Mesothelial cell of epicardium (in vitro differentiated cells): ENCODE measurements at regions not wholly inside any gene's neighbourhood (a gene's known extent, or its start where the extent isn't known, plus 50 kb on each side); places are given as distances from the start of the nearest gene placed in this dataset.

Source experiments
- DNase-seq, 2 experiments: peaks; one replicate each; pipeline ENCODE4 v3.0.0; 2021; ENCODE audit warnings: low spot score in 2 of 2; ENCODE audit not compliant: unreplicated experiment in 2 of 2
- H3K27ac Mint-ChIP-seq: 2 replicates; pipeline ENCODE4 v1.8.0; 2021; ENCODE audit warnings: mixed read lengths
- H3K27me3 Mint-ChIP-seq: 2 replicates; pipeline ENCODE4 v1.8.0; 2021; ENCODE audit warnings: low read depth, mixed read lengths
- H3K36me3 Mint-ChIP-seq: 2 replicates; pipeline ENCODE4 v1.8.0; 2021; ENCODE audit warnings: mixed read lengths
- H3K4me1 Mint-ChIP-seq: 2 replicates; pipeline ENCODE4 v1.8.0; 2021; ENCODE audit warnings: mixed read lengths
- H3K4me3 Mint-ChIP-seq: 2 replicates; pipeline ENCODE4 v1.8.0; 2021; ENCODE audit warnings: mild to moderate bottlenecking, moderate library complexity, mixed read lengths
- H3K9me3 Mint-ChIP-seq: 2 replicates; pipeline ENCODE4 v1.8.0; 2021; ENCODE audit warnings: mixed read lengths
- TF ChIP-seq, protein P1 (sequence below): fragments of 200-600 bp; sonication (generic); IDR thresholded peaks from one replicate; pipeline ENCODE4 v1.5.0; 2021; ENCODE audit warnings: antibody characterized with exemption; ENCODE audit not compliant: unreplicated experiment

DNA sequence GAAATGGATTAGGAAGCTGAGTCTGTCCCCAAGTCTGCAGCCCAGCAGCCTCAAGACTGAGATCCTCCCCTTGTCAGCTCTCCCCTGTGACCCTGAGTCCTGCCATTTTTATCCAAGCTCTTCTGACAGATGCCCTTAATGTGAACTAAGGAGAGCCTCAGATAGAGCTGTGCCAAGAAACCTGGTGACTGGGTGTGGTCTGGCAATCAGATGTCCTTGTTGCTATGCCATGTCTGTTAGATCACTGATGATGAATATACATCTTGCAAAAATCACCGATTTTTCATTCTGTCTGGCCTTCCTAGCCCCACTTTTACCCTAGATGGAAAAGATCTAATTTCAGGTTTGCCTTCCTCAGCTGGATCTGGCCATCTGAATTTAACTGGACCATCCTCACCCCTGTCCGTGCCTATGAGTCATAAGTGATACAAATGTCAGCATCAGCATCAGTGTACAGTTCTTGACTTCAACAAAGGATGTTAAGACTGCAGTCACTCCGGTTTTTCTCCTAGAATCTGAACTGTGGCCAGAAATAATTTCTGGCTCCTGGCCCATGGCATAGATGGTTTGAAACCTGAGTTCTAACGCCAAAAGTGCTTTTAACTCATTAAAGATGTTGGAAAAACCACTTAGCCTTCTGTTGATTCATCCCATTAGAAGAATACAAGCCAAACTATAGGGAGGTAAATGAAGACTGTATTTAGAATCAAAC lies 61.2 kb upstream of the GRIP1 start:
- Mint-ChIP-seq H3K27ac (no peak overlapping the region), H3K27me3 (no peaks in the 10 kb centered on the region), H3K36me3 (no peaks in the 10 kb centered on the region), H3K4me3 (no peak overlapping the region), H3K4me1 (peaks cover 33% of the 10 kb centered on the region), H3K9me3 (peaks cover 6% of the 10 kb centered on the region)
- DNase-seq, result no peak
- TF ChIP-seq, protein P1, sequence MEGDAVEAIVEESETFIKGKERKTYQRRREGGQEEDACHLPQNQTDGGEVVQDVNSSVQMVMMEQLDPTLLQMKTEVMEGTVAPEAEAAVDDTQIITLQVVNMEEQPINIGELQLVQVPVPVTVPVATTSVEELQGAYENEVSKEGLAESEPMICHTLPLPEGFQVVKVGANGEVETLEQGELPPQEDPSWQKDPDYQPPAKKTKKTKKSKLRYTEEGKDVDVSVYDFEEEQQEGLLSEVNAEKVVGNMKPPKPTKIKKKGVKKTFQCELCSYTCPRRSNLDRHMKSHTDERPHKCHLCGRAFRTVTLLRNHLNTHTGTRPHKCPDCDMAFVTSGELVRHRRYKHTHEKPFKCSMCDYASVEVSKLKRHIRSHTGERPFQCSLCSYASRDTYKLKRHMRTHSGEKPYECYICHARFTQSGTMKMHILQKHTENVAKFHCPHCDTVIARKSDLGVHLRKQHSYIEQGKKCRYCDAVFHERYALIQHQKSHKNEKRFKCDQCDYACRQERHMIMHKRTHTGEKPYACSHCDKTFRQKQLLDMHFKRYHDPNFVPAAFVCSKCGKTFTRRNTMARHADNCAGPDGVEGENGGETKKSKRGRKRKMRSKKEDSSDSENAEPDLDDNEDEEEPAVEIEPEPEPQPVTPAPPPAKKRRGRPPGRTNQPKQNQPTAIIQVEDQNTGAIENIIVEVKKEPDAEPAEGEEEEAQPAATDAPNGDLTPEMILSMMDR, result no peak

DNA sequence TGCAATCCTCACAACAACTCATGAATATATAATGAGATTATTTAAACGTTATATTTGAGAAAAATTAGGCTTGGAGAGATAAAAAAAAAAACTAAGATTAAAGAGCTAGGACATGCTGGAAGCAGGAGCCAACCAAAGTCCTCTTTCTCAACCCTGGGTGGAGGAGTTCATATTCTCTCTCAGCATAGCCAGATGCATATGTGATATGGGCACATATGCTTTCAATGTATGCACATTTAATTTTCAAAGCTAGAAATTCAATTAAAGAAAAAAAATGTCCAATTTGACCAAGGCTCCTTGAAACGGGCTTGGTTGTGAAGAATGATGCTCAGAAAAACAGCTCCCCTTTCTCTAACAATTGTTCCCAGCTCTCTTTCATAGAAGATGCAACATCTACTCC lies 61.9 kb upstream of the GRIP1 start:
- H3K9me3 Mint-ChIP-seq, result peaks cover 3% of the 10 kb centered on the region
- no peak overlapping the region for H3K27ac Mint-ChIP-seq
- no peak for DNase-seq
- no peaks in the 10 kb centered on the region for H3K36me3 Mint-ChIP-seq
- no peak overlapping the region for H3K4me3 Mint-ChIP-seq
- no peaks in the 10 kb centered on the region for H3K27me3 Mint-ChIP-seq
- peaks cover 31% of the 10 kb centered on the region for H3K4me1 Mint-ChIP-seq
- TF ChIP-seq, protein P1, result no peak

DNA sequence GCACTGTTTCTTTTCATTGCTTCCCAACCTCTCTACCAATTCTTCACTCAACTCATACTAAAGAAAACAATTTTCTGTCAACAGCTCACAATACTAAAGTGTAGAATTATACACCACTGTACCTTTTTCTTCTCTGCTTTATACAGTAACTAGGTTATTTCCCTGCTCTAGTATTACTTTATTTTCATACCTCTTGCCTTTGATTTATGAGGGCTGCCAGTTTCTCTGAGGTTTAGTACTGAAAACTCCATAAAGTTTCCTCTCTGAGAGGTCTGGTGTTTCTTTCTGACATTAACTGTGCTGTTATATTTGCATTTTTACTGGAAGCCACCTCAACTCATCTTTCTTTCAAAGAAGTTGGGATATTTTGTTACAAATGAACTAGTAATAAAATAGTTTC lies 63.0 kb upstream of the GRIP1 start:
- Mint-ChIP-seq H3K36me3 (no peaks in the 10 kb centered on the region), H3K4me1 (peaks cover 35% of the 10 kb centered on the region), H3K9me3 (peaks cover 3% of the 10 kb centered on the region), H3K4me3 (no peak overlapping the region), H3K27ac (no peak overlapping the region), H3K27me3 (no peaks in the 10 kb centered on the region)
- DNase-seq, result no peak
- TF ChIP-seq, protein P1, result no peak

DNA sequence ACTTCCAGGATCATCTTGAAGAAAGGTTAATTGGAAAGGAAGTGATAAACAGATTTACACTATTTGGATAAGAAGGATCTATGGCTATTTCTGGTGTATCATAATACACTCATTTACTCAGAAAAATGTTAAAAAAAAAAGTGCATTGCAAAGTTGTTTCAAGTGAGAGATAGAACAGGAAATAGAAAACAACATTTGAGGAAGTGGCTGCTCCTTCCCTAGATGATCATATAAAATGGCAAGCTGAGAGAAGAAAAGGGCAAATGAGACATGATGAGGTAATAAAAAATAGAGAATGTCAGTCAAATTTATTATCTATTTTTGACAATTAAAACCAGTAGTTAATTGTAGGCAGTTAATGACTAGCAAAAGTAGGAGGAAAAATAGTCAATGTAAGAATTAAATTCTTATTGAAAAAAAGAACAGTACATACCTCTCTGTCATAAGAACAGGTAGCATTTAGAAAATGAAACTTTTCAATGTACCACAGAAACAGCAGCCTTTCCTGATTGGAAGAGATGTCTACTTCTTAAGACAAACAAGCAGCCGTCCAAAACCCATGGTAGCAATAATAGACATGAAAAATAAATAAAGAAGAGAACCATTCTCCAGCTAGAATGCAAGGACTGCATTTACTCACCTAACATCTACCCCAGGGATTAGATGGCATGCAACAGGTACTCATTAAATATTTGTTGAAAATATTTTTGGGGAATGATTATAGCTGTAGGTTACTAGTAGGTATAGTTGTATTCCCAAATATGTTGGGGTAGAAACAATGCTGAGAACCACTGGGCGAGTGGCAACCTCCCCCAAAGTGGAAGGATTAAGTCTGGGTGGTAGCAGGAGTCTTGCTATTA lies 63.9 kb upstream of the GRIP1 start:
- Mint-ChIP-seq H3K27ac (no peak overlapping the region), H3K4me3 (no peak overlapping the region), H3K4me1 (peaks cover 35% of the 10 kb centered on the region), H3K36me3 (no peaks in the 10 kb centered on the region), H3K9me3 (peaks cover 2% of the 10 kb centered on the region), H3K27me3 (no peaks in the 10 kb centered on the region)
- TF ChIP-seq, protein P1, result no peak
- DNase-seq, result no peak

DNA sequence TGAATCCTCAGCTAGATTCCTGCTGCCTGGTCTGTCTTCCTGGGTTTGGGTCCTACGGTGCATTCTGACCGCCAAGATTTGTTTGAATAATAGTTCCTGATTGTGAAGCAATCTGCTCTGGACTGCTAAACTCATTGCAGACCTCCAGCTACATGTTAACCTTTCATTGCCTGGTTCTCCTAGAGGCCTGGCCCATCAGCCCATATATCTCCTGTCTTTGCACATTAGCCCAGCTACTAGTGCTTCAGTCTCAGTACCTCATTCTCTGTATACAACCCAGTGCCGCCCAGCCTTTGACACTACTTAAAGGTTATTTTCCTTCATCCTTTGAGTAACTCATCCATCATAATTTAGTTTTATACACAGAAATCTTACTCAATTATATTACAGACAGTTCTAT lies 65.6 kb upstream of the GRIP1 start:
- TF ChIP-seq, protein P1, result no peak
- Mint-ChIP-seq H3K4me3 (no peak overlapping the region), H3K4me1 (peaks cover 33% of the 10 kb centered on the region), H3K9me3 (no peaks in the 10 kb centered on the region), H3K36me3 (no peaks in the 10 kb centered on the region), H3K27ac (no peak overlapping the region), H3K27me3 (no peaks in the 10 kb centered on the region)
- DNase-seq, result no peak
